CD4-positive, alpha-beta T cell treated with Interleukin-6 at 100 ng/mL for 8 hours (primary cell): ENCODE measurements at regions not wholly inside any gene's neighbourhood (a gene's known extent, or its start where the extent isn't known, plus 50 kb on each side); places are given as distances from the start of the nearest gene placed in this dataset.
"Not testable (repeated sequence)": the region's sequence is repeated elsewhere in the genome, so short reads cannot be mapped to it uniquely, and the experiment has no call there.

Experiments
- DNase-seq: peaks from one replicate; pipeline ENCODE4 v3.0.0-alpha.2; 2020; ENCODE audit warnings: mixed read lengths, low spot score

GRCh38 chr3:105119801-105120340, 246.8 kb upstream of the ALCAM start:
- DNase-seq = no peak

GRCh38 chr3:105130911-105131310, 235.8 kb upstream of the ALCAM start:
- DNase-seq = no peak

- DNase-seq = no peak
Measured at GRCh38 chr3:105137911-105138310, 228.8 kb upstream of the ALCAM start.

- no peak for DNase-seq
Measured at GRCh38 chr3:105139881-105140560, 226.7 kb upstream of the ALCAM start.

GRCh38 chr3:105140899-105141367, 225.8 kb upstream of the ALCAM start:
- no peak for DNase-seq

GRCh38 chr3:105144837-105145236, 221.9 kb upstream of the ALCAM start:
- DNase-seq = no peak

GRCh38 chr3:105145511-105145910, 221.2 kb upstream of the ALCAM start:
- DNase-seq = no peak

GRCh38 chr3:105149197-105149596, 217.5 kb upstream of the ALCAM start:
- DNase-seq = not testable (repeated sequence)

GRCh38 chr3:105152987-105153386, 213.7 kb upstream of the ALCAM start:
- DNase-seq = no peak

GRCh38 chr3:105154692-105155091, 212.0 kb upstream of the ALCAM start:
- no peak for DNase-seq

- DNase-seq = no peak
Measured at GRCh38 chr3:105157067-105157765, 209.5 kb upstream of the ALCAM start.

- no peak for DNase-seq
Measured at GRCh38 chr3:105157766-105158085, 209.0 kb upstream of the ALCAM start.

GRCh38 chr3:105158286-105158685, 208.4 kb upstream of the ALCAM start:
- no peak for DNase-seq

GRCh38 chr3:105162448-105162847, 204.3 kb upstream of the ALCAM start:
- no peak for DNase-seq

- DNase-seq = no peak
Measured at GRCh38 chr3:105166893-105167292, 199.8 kb upstream of the ALCAM start.

GRCh38 chr3:105170423-105170822, 196.3 kb upstream of the ALCAM start:
- DNase-seq = no peak

- no peak for DNase-seq
Measured at GRCh38 chr3:105174017-105174615, 192.6 kb upstream of the ALCAM start.

GRCh38 chr3:105177576-105177975, 189.1 kb upstream of the ALCAM start:
- DNase-seq = no peak

GRCh38 chr3:105187344-105187743, 179.4 kb upstream of the ALCAM start:
- no peak for DNase-seq

GRCh38 chr3:105195260-105195659, 171.4 kb upstream of the ALCAM start:
- no peak for DNase-seq

GRCh38 chr3:105197863-105198262, 168.8 kb upstream of the ALCAM start:
- DNase-seq = no peak

GRCh38 chr3:105199217-105199616, 167.5 kb upstream of the ALCAM start:
- no peak for DNase-seq

- DNase-seq = no peak
Measured at GRCh38 chr3:105210141-105210540, 156.6 kb upstream of the ALCAM start.
